Neural crest cell (in vitro differentiated cells): ENCODE measurements at regions not wholly inside any gene's neighbourhood (a gene's known extent, or its start where the extent isn't known, plus 50 kb on each side); places are given as distances from the start of the nearest gene placed in this dataset.

Experiments used
- DNase-seq: peaks from one replicate; pipeline ENCODE4 v3.0.0; 2021; ENCODE audit warnings: low read depth, mixed read lengths, low spot score
- H3K27ac Mint-ChIP-seq: one replicate; pipeline ENCODE4 v1.8.0; 2021; ENCODE audit warnings: mild to moderate bottlenecking, mixed read lengths; ENCODE audit not compliant: unreplicated experiment
- H3K27me3 Mint-ChIP-seq: 2 replicates; pipeline ENCODE4 v1.8.0; 2021; ENCODE audit warnings: low read depth, mild to moderate bottlenecking, mixed read lengths
- H3K36me3 Mint-ChIP-seq: 2 replicates; pipeline ENCODE4 v1.8.0; 2021; ENCODE audit warnings: low read depth, mild to moderate bottlenecking, mixed read lengths
- H3K4me1 Mint-ChIP-seq: 2 replicates; pipeline ENCODE4 v1.8.0; 2021; ENCODE audit warnings: mixed read lengths
- H3K4me3 Mint-ChIP-seq: one replicate; pipeline ENCODE4 v1.8.0; 2021; ENCODE audit warnings: mild to moderate bottlenecking, mixed read lengths
- H3K9me3 Mint-ChIP-seq: 2 replicates; pipeline ENCODE4 v1.8.0; 2021; ENCODE audit warnings: mixed read lengths
- TF ChIP-seq, protein P1 (sequence below): fragments of 200-600 bp; sonication (generic); conservative IDR thresholded peaks from 2 replicates; pipeline ENCODE4 v1.5.0; 2021; ENCODE audit warnings: antibody characterized with exemption, mild to moderate bottlenecking

DNA sequence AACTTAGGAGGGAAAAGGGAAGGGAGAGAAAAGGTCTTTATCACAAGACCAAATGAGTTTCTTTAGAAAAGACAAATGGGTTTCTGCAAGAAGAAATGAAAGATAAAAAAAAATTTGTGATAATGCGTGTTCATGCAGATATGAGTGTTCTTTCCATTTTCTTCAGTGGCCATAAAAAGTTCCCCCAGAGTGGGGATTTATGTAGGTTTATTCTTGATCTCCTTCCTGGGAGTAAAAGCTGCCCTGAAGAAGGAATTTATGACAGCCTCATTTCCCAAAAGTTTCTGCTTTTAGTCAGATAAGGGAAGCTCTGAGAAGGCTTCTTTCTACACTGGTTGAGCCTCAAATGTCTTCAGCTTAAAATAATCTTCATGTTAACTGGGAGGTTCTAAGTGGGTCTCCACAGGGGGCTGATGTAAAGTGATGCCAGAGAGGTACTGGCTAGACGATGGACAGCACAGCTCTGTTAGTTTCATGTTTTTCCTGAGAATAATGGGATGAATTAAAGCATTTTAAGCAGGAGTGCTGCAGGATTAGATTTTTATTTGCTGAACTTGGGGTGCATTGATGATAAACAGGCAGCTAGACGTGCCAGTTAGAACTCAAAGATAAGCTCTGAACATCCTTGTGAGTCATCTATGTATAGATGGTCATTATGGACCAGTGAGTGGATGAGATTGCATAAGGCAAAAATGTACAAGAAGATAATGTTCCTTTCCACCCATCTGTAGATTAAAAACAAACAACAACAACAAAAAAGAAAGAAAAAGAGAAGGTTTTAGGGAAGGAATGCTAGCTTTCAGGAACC, 65.6 kb upstream of the EPCAM start:
- Mint-ChIP-seq H3K36me3 (no peaks in the 10 kb centered on the region), H3K27ac (no peak overlapping the region), H3K9me3 (no peaks in the 10 kb centered on the region), H3K4me1 (peaks cover 8% of the 10 kb centered on the region), H3K4me3 (no peak overlapping the region), H3K27me3 (no peaks in the 10 kb centered on the region)
- TF ChIP-seq, protein P1, sequence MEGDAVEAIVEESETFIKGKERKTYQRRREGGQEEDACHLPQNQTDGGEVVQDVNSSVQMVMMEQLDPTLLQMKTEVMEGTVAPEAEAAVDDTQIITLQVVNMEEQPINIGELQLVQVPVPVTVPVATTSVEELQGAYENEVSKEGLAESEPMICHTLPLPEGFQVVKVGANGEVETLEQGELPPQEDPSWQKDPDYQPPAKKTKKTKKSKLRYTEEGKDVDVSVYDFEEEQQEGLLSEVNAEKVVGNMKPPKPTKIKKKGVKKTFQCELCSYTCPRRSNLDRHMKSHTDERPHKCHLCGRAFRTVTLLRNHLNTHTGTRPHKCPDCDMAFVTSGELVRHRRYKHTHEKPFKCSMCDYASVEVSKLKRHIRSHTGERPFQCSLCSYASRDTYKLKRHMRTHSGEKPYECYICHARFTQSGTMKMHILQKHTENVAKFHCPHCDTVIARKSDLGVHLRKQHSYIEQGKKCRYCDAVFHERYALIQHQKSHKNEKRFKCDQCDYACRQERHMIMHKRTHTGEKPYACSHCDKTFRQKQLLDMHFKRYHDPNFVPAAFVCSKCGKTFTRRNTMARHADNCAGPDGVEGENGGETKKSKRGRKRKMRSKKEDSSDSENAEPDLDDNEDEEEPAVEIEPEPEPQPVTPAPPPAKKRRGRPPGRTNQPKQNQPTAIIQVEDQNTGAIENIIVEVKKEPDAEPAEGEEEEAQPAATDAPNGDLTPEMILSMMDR: no peak
- no peak for DNase-seq

DNA sequence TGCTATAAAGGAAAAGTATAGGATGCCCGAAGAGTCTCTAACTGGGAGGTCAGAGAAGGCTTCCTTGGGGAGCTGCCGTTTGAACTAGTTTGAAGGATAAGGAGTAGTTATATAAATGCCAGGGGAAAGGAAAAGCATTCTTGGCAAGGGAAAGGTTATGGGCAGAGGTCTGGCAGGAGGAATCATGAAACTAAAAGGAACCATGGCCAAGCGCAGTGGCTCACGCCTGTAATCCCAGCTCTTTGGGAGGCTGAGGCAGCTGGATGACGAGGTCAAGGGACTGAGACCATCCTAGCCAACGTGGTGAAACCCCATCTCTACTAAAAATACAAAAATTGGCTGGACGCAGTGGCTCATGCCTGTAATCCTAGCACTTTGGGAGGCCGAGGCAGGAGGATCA, 66.8 kb upstream of the EPCAM start:
- no peak overlapping the region for H3K27ac Mint-ChIP-seq

GRCh38 chr2:47301731-47302130, 67.4 kb upstream of the EPCAM start:
- TF ChIP-seq, protein P1: no peak
- H3K4me1 Mint-ChIP-seq: peaks cover 8% of the 10 kb centered on the region
- DNase-seq: no peak
- H3K27me3 Mint-ChIP-seq: no peaks in the 10 kb centered on the region
- no peaks in the 10 kb centered on the region for H3K9me3 Mint-ChIP-seq
- no peaks in the 10 kb centered on the region for H3K36me3 Mint-ChIP-seq
- H3K27ac Mint-ChIP-seq: no peak overlapping the region
- H3K4me3 Mint-ChIP-seq: no peak overlapping the region

More for the DNA sequence above, 66.8 kb upstream of the EPCAM start:
- H3K36me3 Mint-ChIP-seq: no peaks in the 10 kb centered on the region
- TF ChIP-seq, protein P1: no peak
- no peak overlapping the region for H3K4me3 Mint-ChIP-seq
- no peaks in the 10 kb centered on the region for H3K9me3 Mint-ChIP-seq
- H3K27me3 Mint-ChIP-seq: no peaks in the 10 kb centered on the region
- DNase-seq: no peak
- H3K4me1 Mint-ChIP-seq: peaks cover 8% of the 10 kb centered on the region

- H3K36me3 Mint-ChIP-seq: no peaks in the 10 kb centered on the region
- H3K27ac Mint-ChIP-seq: no peak overlapping the region
- TF ChIP-seq, protein P1: no peak
- no peaks in the 10 kb centered on the region for H3K9me3 Mint-ChIP-seq
- H3K4me1 Mint-ChIP-seq: peaks cover 8% of the 10 kb centered on the region
- no peaks in the 10 kb centered on the region for H3K27me3 Mint-ChIP-seq
- no peak overlapping the region for H3K4me3 Mint-ChIP-seq
- no peak for DNase-seq
These were observed 67.9 kb upstream of the EPCAM start for GRCh38 chr2:47301277-47301618.

DNA sequence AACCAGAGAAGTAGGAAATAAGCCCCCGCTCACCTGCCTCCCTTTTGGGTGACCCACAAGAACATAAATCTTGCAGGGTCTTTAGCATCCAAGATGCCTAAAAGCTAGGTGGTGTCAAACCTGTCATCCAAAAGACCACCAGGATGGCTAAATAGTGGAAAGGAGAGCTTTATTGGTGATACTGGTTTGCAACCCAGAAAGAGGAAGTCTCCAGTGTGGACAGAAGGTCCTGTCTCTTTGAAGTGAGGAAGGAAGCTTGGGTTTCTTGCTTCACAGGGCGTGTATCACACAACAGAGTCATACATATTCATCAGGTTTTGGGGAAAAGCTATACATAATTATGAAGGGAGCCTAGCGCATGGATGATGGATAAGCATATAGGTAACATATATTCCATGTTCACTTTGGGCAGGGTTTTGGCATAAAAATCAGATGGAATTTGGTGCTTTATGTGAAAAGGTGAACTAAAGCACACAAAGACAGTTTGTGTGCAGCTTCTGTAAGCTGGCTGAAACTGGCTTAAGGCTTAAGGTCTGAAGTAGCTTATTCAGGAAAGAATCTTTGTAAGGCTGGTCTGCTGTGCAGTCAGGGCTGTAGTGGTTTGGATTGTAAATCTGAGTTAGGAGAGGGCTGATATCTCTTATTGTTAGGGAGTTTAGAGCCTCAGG, 68.4 kb upstream of the EPCAM start:
- Mint-ChIP-seq H3K4me1 (peaks cover 11% of the 10 kb centered on the region), H3K4me3 (no peak overlapping the region), H3K36me3 (no peaks in the 10 kb centered on the region), H3K27ac (no peak overlapping the region), H3K27me3 (no peaks in the 10 kb centered on the region), H3K9me3 (no peaks in the 10 kb centered on the region)
- no peak for DNase-seq
- TF ChIP-seq, protein P1: no peak
